ENCODE measurements at regions not wholly inside any gene's neighbourhood (a gene's known extent, or its start where the extent isn't known, plus 50 kb on each side); places are given as distances from the start of the nearest gene placed in this dataset.
"Not testable (repeated sequence)": the region's sequence is repeated elsewhere in the genome, so short reads cannot be mapped to it uniquely, and the experiment has no call there.

GRCh38 chr13:73656863-73657262 lies 477.3 kb downstream of the KLF12 start:
- Histone ChIP-seq H3K27me3 (ENCODE audit: control insufficient read depth, insufficient read depth, low read length) (no peaks in the 10 kb centered on the region), H3K9ac (ENCODE audit: low read length) (no peak overlapping the region), H3K36me3 (ENCODE audit: control insufficient read depth, insufficient read depth, low read length) (no peaks in the 10 kb centered on the region), H3K4me1 (ENCODE audit: control insufficient read depth, insufficient read depth, low read length) (no peaks in the 10 kb centered on the region), H3K9me3 (ENCODE audit: control insufficient read depth, low read length) (no peaks in the 10 kb centered on the region), H3K4me3 (ENCODE audit: low read length) (no peak overlapping the region)

- Histone ChIP-seq H3K36me3 (ENCODE audit: control insufficient read depth, insufficient read depth, low read length) (no peaks in the 10 kb centered on the region), H3K27me3 (ENCODE audit: control insufficient read depth, insufficient read depth, low read length) (no peaks in the 10 kb centered on the region), H3K4me3 (ENCODE audit: low read length) (no peak overlapping the region), H3K9me3 (ENCODE audit: control insufficient read depth, low read length) (no peaks in the 10 kb centered on the region), H3K4me1 (ENCODE audit: control insufficient read depth, insufficient read depth, low read length) (no peaks in the 10 kb centered on the region), H3K9ac (ENCODE audit: low read length) (no peak overlapping the region)
Measured at GRCh38 chr13:73653688-73654087, 480.5 kb downstream of the KLF12 start.

DNA sequence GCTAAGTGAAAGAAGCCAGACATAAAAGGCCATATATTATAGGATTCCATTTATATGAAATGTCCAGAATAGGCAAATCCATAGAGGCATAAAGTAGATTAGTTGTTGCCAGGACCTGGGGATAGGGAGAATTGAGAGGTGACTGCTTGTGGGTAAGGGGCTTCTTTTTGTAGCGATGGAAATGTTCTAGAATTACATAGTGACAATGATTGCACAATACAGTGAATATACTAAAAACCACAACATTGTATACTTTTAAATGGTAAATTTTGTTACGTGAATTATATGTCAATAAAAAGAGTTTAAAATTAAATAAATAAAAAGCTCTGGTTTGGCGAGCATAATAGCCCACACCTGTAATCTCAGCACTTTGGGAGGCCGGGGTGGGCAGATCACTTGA lies 486.8 kb downstream of the KLF12 start:
- H3K27me3 ChIP-seq (ENCODE audit: control insufficient read depth, insufficient read depth, low read length), result no peaks in the 10 kb centered on the region
- no peaks in the 10 kb centered on the region for H3K9me3 ChIP-seq (ENCODE audit: control insufficient read depth, low read length)
- no peaks in the 10 kb centered on the region for H3K4me1 ChIP-seq (ENCODE audit: control insufficient read depth, insufficient read depth, low read length)
- H3K9ac ChIP-seq (ENCODE audit: low read length), result no peak overlapping the region
- no peak overlapping the region for H3K4me3 ChIP-seq (ENCODE audit: low read length)
- no peaks in the 10 kb centered on the region for H3K36me3 ChIP-seq (ENCODE audit: control insufficient read depth, insufficient read depth, low read length)

GRCh38 chr13:73640476-73641179 lies 493.6 kb downstream of the KLF12 start:
- not testable (repeated sequence) for H3K27me3 ChIP-seq (ENCODE audit: control insufficient read depth, insufficient read depth, low read length); H3K4me1 ChIP-seq (ENCODE audit: control insufficient read depth, insufficient read depth, low read length)

GRCh38 chr13:73635166-73635787 lies 498.9 kb downstream of the KLF12 start:
- H3K4me1 ChIP-seq (ENCODE audit: control insufficient read depth, insufficient read depth, low read length), result no peaks in the 10 kb centered on the region

More at GRCh38 chr13:73640476-73641179, 493.6 kb downstream of the KLF12 start:
- H3K36me3 ChIP-seq (ENCODE audit: control insufficient read depth, insufficient read depth, low read length); H3K9me3 ChIP-seq (ENCODE audit: control insufficient read depth, low read length); H3K9ac ChIP-seq (ENCODE audit: low read length); H3K4me3 ChIP-seq (ENCODE audit: low read length): not testable (repeated sequence)

GRCh38 chr13:73633817-73634460 lies 500.3 kb downstream of the KLF12 start:
- Histone ChIP-seq H3K4me3 (ENCODE audit: low read length) (no peak overlapping the region), H3K9me3 (ENCODE audit: control insufficient read depth, low read length) (no peaks in the 10 kb centered on the region), H3K27me3 (ENCODE audit: control insufficient read depth, insufficient read depth, low read length) (no peaks in the 10 kb centered on the region), H3K36me3 (ENCODE audit: control insufficient read depth, insufficient read depth, low read length) (no peaks in the 10 kb centered on the region), H3K4me1 (ENCODE audit: control insufficient read depth, insufficient read depth, low read length) (no peaks in the 10 kb centered on the region), H3K9ac (ENCODE audit: low read length) (no peak overlapping the region)

More at GRCh38 chr13:73635166-73635787, 498.9 kb downstream of the KLF12 start:
- Histone ChIP-seq H3K9me3 (ENCODE audit: control insufficient read depth, low read length) (no peaks in the 10 kb centered on the region), H3K27me3 (ENCODE audit: control insufficient read depth, insufficient read depth, low read length) (no peaks in the 10 kb centered on the region), H3K4me3 (ENCODE audit: low read length) (no peak overlapping the region), H3K9ac (ENCODE audit: low read length) (no peak overlapping the region), H3K36me3 (ENCODE audit: control insufficient read depth, insufficient read depth, low read length) (no peaks in the 10 kb centered on the region)

DNA sequence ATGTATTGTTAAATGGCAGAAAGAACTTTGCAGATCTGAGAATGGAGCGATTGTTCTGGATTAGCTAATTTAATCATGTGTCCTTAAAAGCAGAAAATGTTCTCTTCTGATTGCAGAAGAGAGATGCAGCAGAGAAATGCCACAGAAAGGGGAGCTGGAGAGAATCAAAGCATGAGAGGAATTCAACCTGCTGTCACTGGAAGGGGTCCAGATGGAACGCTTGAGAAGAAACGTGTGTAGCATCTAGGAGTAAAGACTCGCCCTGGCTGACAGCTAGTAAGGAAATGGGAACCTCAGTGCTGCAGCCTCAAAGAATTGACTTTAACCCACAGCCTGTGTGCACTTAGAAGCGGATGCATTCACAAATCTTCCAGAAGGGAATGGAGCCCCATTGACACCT lies 502.8 kb downstream of the KLF12 start:
- no peaks in the 10 kb centered on the region for H3K36me3 ChIP-seq (ENCODE audit: control insufficient read depth, insufficient read depth, low read length)
- H3K9ac ChIP-seq (ENCODE audit: low read length), result no peak overlapping the region
- no peaks in the 10 kb centered on the region for H3K27me3 ChIP-seq (ENCODE audit: control insufficient read depth, insufficient read depth, low read length)

GRCh38 chr13:73625562-73626339 lies 508.5 kb downstream of the KLF12 start:
- Histone ChIP-seq H3K36me3 (ENCODE audit: control insufficient read depth, insufficient read depth, low read length) (no peaks in the 10 kb centered on the region), H3K9ac (ENCODE audit: low read length) (no peak overlapping the region), H3K27me3 (ENCODE audit: control insufficient read depth, insufficient read depth, low read length) (no peaks in the 10 kb centered on the region), H3K9me3 (ENCODE audit: control insufficient read depth, low read length) (no peaks in the 10 kb centered on the region), H3K4me1 (ENCODE audit: control insufficient read depth, insufficient read depth, low read length) (peaks cover 7% of the 10 kb centered on the region), H3K4me3 (ENCODE audit: low read length) (no peak overlapping the region)

More for the DNA sequence above, 502.8 kb downstream of the KLF12 start:
- Histone ChIP-seq H3K9me3 (ENCODE audit: control insufficient read depth, low read length) (no peaks in the 10 kb centered on the region), H3K4me3 (ENCODE audit: low read length) (no peak overlapping the region), H3K4me1 (ENCODE audit: control insufficient read depth, insufficient read depth, low read length) (no peaks in the 10 kb centered on the region)

DNA sequence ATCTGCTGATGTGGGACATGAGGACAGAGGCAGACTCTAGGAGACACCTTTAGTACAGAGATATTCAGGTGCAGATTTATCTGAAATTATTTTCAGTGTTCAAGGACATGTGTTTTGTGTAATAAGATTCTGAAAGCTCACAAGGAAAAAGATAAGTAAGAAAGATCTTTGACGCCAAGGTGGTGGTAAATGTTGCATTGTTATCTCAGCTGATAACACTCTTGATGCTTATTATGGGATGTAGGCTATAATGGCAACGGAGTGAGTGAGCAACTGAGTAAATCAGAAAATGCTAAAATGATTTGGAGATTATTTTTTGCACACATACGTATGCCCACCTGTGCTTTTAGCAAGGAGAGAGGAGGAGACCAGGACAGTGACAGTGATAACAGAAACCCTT lies 510.9 kb downstream of the KLF12 start:
- H3K4me1 ChIP-seq (ENCODE audit: control insufficient read depth, insufficient read depth, low read length), result peaks cover 14% of the 10 kb centered on the region
- no peaks in the 10 kb centered on the region for H3K9me3 ChIP-seq (ENCODE audit: control insufficient read depth, low read length)
- H3K9ac ChIP-seq (ENCODE audit: low read length), result no peak overlapping the region
- no peaks in the 10 kb centered on the region for H3K36me3 ChIP-seq (ENCODE audit: control insufficient read depth, insufficient read depth, low read length)
- H3K27me3 ChIP-seq (ENCODE audit: control insufficient read depth, insufficient read depth, low read length), result no peaks in the 10 kb centered on the region
- no peak overlapping the region for H3K4me3 ChIP-seq (ENCODE audit: low read length)

GRCh38 chr13:73622381-73622780 lies 511.8 kb downstream of the KLF12 start:
- Histone ChIP-seq H3K4me1 (ENCODE audit: control insufficient read depth, insufficient read depth, low read length) (peaks cover 14% of the 10 kb centered on the region), H3K9me3 (ENCODE audit: control insufficient read depth, low read length) (no peaks in the 10 kb centered on the region), H3K9ac (ENCODE audit: low read length) (no peak overlapping the region), H3K27me3 (ENCODE audit: control insufficient read depth, insufficient read depth, low read length) (no peaks in the 10 kb centered on the region), H3K36me3 (ENCODE audit: control insufficient read depth, insufficient read depth, low read length) (no peaks in the 10 kb centered on the region), H3K4me3 (ENCODE audit: low read length) (no peak overlapping the region)

DNA sequence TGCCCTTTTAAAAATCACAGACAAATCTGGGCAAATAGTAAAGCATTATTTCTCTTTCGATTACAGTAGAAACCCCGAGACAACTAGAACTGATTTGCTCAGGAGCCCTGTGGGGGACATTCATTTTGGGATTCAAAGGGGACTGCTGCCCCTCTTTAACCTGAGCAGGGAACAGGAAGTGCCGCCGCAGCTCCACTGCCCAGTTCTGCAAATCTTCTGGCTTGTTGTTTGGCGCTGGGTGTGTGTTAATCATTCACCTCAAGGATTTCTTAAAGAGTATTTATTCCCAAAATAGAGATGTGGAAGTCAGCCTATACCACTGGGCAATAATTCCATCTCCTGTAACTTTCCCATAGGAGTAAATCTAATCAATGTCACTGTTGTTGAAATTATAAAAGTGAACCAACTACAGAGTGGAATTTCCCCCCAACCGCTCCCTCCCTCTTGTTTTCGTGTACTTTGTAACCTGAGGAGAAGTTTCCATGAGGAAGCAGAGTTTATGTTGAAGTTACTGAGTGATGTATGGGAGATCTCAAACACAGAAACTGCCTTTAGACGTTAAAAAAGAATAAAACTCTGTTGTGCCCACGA lies 515.8 kb downstream of the KLF12 start:
- H3K4me3 ChIP-seq (ENCODE audit: low read length), result no peak overlapping the region
- H3K27me3 ChIP-seq (ENCODE audit: control insufficient read depth, insufficient read depth, low read length), result no peaks in the 10 kb centered on the region
- peaks cover 14% of the 10 kb centered on the region for H3K4me1 ChIP-seq (ENCODE audit: control insufficient read depth, insufficient read depth, low read length)
- H3K36me3 ChIP-seq (ENCODE audit: control insufficient read depth, insufficient read depth, low read length), result no peaks in the 10 kb centered on the region
- H3K9ac ChIP-seq (ENCODE audit: low read length), result peak overlapping the region; percentile 64
- no peaks in the 10 kb centered on the region for H3K9me3 ChIP-seq (ENCODE audit: control insufficient read depth, low read length)
